ENCODE measurements at regions not wholly inside any gene's neighbourhood (a gene's known extent, or its start where the extent isn't known, plus 50 kb on each side); places are given as distances from the start of the nearest gene placed in this dataset.

DNA sequence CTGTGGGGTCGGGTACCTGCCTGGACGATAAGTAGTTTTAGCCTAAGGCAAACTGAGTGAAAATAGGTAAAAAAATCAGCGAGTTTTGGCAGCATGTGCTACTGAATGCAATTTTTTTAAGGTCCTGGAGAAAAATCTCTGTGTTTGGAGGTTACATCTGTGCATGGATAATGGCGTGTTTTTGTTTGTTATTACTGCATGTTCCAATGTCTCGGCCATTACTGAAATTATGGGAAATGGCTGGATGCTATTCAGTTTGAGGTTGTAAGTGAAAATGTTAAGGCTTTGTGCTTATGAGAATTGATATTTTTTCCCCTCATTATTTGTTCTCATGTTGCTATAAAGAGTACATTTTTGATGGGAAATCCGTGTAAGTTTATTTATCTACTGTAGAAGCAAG is 441.7 kb downstream of the PRDM2 start:
- TF ChIP-seq, protein P1, sequence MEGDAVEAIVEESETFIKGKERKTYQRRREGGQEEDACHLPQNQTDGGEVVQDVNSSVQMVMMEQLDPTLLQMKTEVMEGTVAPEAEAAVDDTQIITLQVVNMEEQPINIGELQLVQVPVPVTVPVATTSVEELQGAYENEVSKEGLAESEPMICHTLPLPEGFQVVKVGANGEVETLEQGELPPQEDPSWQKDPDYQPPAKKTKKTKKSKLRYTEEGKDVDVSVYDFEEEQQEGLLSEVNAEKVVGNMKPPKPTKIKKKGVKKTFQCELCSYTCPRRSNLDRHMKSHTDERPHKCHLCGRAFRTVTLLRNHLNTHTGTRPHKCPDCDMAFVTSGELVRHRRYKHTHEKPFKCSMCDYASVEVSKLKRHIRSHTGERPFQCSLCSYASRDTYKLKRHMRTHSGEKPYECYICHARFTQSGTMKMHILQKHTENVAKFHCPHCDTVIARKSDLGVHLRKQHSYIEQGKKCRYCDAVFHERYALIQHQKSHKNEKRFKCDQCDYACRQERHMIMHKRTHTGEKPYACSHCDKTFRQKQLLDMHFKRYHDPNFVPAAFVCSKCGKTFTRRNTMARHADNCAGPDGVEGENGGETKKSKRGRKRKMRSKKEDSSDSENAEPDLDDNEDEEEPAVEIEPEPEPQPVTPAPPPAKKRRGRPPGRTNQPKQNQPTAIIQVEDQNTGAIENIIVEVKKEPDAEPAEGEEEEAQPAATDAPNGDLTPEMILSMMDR (optimal IDR thresholded peaks at IDR 0.05 in 1 of 3, IDR thresholded peaks at IDR 0.05 in 1 of 3, conservative IDR thresholded peaks at IDR 0.05 in 1 of 3; ENCODE audit: extremely low read depth in 1 of 3, insufficient read depth in 2 of 3, low read length in 3 of 3), result no peak
- no peak for TF ChIP-seq EZH2 (IDR thresholded peaks at IDR 0.05; ENCODE audit: low read length)
